ENCODE measurements at regions not wholly inside any gene's neighbourhood (a gene's known extent, or its start where the extent isn't known, plus 50 kb on each side); places are given as distances from the start of the nearest gene placed in this dataset.

- Histone ChIP-seq H3K27ac (ENCODE audit: low read depth in 1 of 2, low read length in 2 of 2) (no peak overlapping the region), H3K4me1 (ENCODE audit: control insufficient read depth in 1 of 2, insufficient read depth in 2 of 2, low read length in 2 of 2) (no peaks in the 10 kb centered on the region), H3K36me3 (ENCODE audit: control insufficient read depth in 1 of 2, insufficient read depth in 2 of 2, low read length in 1 of 2) (no peaks in the 10 kb centered on the region), H3K27me3 (ENCODE audit: control insufficient read depth in 1 of 2, insufficient read depth in 2 of 2, low read length in 1 of 2) (no peaks in the 10 kb centered on the region), H3K9me3 (ENCODE audit: control insufficient read depth, low read length) (no peaks in the 10 kb centered on the region), H3K4me3 (ENCODE audit: low read length in 2 of 2) (no peak overlapping the region)
- intact Hi-C loops (cut with DNase I), result no loop called here
- 65 to 68% methylated on average over 7 of the region's 7 CpGs for whole genome bisulfite sequencing, 2 donors
- no peak for DNase-seq
- no peak for ATAC-seq (ENCODE audit: low FRiP score)
Observed at GRCh38 chr1:38249001-38249400, 202.4 kb upstream of the POU3F1 start.

GRCh38 chr1:38246955-38247952 is 200.7 kb upstream of the POU3F1 start:
- H3K9me3 ChIP-seq (ENCODE audit: control insufficient read depth, low read length), result no peaks in the 10 kb centered on the region

GRCh38 chr1:38244218-38244845 is 197.7 kb upstream of the POU3F1 start:
- intact Hi-C loops (cut with DNase I), result no loop called here
- DNase-seq, result no peak
- Histone ChIP-seq H3K36me3 (ENCODE audit: control insufficient read depth in 1 of 2, insufficient read depth in 2 of 2, low read length in 1 of 2) (no peaks in the 10 kb centered on the region), H3K9me3 (ENCODE audit: control insufficient read depth, low read length) (no peaks in the 10 kb centered on the region), H3K27me3 (ENCODE audit: control insufficient read depth in 1 of 2, insufficient read depth in 2 of 2, low read length in 1 of 2) (no peaks in the 10 kb centered on the region), H3K4me3 (ENCODE audit: low read length in 2 of 2) (no peak overlapping the region), H3K4me1 (ENCODE audit: control insufficient read depth in 1 of 2, insufficient read depth in 2 of 2, low read length in 2 of 2) (no peaks in the 10 kb centered on the region), H3K27ac (ENCODE audit: low read depth in 1 of 2, low read length in 2 of 2) (no peak overlapping the region)
- WGBS, 2 donors, result 45 to 54% methylated on average over 14 of the region's 14 CpGs
- ATAC-seq (ENCODE audit: low FRiP score), result no peak

More at GRCh38 chr1:38246955-38247952, 200.7 kb upstream of the POU3F1 start:
- no peak overlapping the region for H3K4me3 ChIP-seq (ENCODE audit: low read length in 2 of 2)
- H3K27me3 ChIP-seq (ENCODE audit: control insufficient read depth in 1 of 2, insufficient read depth in 2 of 2, low read length in 1 of 2), result no peaks in the 10 kb centered on the region
- no peak overlapping the region for H3K27ac ChIP-seq (ENCODE audit: low read depth in 1 of 2, low read length in 2 of 2)
- H3K36me3 ChIP-seq (ENCODE audit: control insufficient read depth in 1 of 2, insufficient read depth in 2 of 2, low read length in 1 of 2), result no peaks in the 10 kb centered on the region
- 51 to 61% methylated on average over 24 of the region's 24 CpGs for WGBS, 2 donors
- intact Hi-C loops (cut with DNase I), result no loop called here
- ATAC-seq (ENCODE audit: low FRiP score) (no peak), DNase-seq (no peak)
- no peaks in the 10 kb centered on the region for H3K4me1 ChIP-seq (ENCODE audit: control insufficient read depth in 1 of 2, insufficient read depth in 2 of 2, low read length in 2 of 2)

DNA sequence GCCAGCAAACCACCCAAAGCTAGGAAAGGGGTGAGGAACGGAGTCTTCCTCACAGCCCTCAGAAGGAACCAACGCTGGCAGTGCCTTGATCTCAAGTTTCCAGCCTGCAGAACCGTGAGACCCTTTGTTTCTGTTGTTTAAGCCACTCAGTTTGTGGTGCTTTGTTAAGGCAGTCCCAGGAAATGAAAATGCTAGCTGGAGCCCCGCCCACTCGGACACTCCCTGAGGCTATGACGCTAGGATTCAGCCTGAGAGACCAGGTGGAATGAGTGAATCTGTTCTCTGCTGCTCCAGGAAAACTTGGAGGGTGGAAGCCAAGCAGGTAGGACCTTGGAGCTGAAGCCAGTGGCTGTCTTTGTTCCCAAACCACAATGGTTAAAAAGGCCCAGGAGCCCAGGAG is 196.5 kb upstream of the POU3F1 start:
- no peaks in the 10 kb centered on the region for H3K9me3 ChIP-seq (ENCODE audit: control insufficient read depth, low read length)
- intact Hi-C loops (cut with DNase I), result no loop called here
- no peaks in the 10 kb centered on the region for H3K4me1 ChIP-seq (ENCODE audit: control insufficient read depth in 1 of 2, insufficient read depth in 2 of 2, low read length in 2 of 2)
- no peak overlapping the region for H3K27ac ChIP-seq (ENCODE audit: low read depth in 1 of 2, low read length in 2 of 2)
- no peak overlapping the region for H3K4me3 ChIP-seq (ENCODE audit: low read length in 2 of 2)
- 63 to 66% methylated on average over 6 of the region's 6 CpGs for WGBS, 2 donors
- H3K36me3 ChIP-seq (ENCODE audit: control insufficient read depth in 1 of 2, insufficient read depth in 2 of 2, low read length in 1 of 2), result no peaks in the 10 kb centered on the region
- no peaks in the 10 kb centered on the region for H3K27me3 ChIP-seq (ENCODE audit: control insufficient read depth in 1 of 2, insufficient read depth in 2 of 2, low read length in 1 of 2)
- DNase-seq (no peak), ATAC-seq (ENCODE audit: low FRiP score) (no peak)

DNA sequence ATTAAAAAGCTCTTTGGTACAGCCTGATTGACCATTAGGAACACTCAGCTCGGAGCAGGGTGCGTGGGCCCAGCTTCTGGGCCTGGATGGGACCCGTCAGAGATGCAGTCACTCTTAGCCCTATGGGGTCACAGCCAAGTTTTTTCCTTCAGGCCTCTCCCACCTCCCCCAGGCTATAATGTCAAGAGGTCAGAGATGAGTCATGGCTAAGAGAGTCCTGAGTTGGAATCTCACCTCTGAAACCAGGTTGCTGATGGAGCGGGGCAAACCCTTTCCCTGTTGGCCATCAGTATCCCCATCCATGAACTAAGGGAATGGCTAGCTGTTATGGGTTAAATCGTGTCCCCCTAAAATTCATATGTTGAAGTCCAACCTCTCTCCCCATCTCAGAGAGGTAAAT is 195.9 kb upstream of the POU3F1 start:
- Histone ChIP-seq H3K4me3 (ENCODE audit: low read length in 2 of 2) (no peak overlapping the region), H3K27me3 (ENCODE audit: control insufficient read depth in 1 of 2, insufficient read depth in 2 of 2, low read length in 1 of 2) (no peaks in the 10 kb centered on the region), H3K36me3 (ENCODE audit: control insufficient read depth in 1 of 2, insufficient read depth in 2 of 2, low read length in 1 of 2) (no peaks in the 10 kb centered on the region), H3K9me3 (ENCODE audit: control insufficient read depth, low read length) (no peaks in the 10 kb centered on the region), H3K4me1 (ENCODE audit: control insufficient read depth in 1 of 2, insufficient read depth in 2 of 2, low read length in 2 of 2) (no peaks in the 10 kb centered on the region), H3K27ac (ENCODE audit: low read depth in 1 of 2, low read length in 2 of 2) (no peak overlapping the region)
- 81 to 84% methylated on average over 5 of the region's 5 CpGs for WGBS, 2 donors
- ATAC-seq (ENCODE audit: low FRiP score), result no peak
- intact Hi-C loops (cut with DNase I), result no loop called here
- no peak for DNase-seq

- Histone ChIP-seq H3K27me3 (ENCODE audit: control insufficient read depth in 1 of 2, insufficient read depth in 2 of 2, low read length in 1 of 2) (no peaks in the 10 kb centered on the region), H3K9me3 (ENCODE audit: control insufficient read depth, low read length) (no peaks in the 10 kb centered on the region), H3K36me3 (ENCODE audit: control insufficient read depth in 1 of 2, insufficient read depth in 2 of 2, low read length in 1 of 2) (no peaks in the 10 kb centered on the region), H3K27ac (ENCODE audit: low read depth in 1 of 2, low read length in 2 of 2) (no peak overlapping the region), H3K4me3 (ENCODE audit: low read length in 2 of 2) (no peak overlapping the region), H3K4me1 (ENCODE audit: control insufficient read depth in 1 of 2, insufficient read depth in 2 of 2, low read length in 2 of 2) (no peaks in the 10 kb centered on the region)
- DNase-seq (no peak), ATAC-seq (ENCODE audit: low FRiP score) (no peak)
- WGBS, 2 donors, result 84 to 87% methylated on average over 6 of the region's 6 CpGs
- intact Hi-C loops (cut with DNase I), result no loop called here
Observed at GRCh38 chr1:38241594-38242334, 195.2 kb upstream of the POU3F1 start.

DNA sequence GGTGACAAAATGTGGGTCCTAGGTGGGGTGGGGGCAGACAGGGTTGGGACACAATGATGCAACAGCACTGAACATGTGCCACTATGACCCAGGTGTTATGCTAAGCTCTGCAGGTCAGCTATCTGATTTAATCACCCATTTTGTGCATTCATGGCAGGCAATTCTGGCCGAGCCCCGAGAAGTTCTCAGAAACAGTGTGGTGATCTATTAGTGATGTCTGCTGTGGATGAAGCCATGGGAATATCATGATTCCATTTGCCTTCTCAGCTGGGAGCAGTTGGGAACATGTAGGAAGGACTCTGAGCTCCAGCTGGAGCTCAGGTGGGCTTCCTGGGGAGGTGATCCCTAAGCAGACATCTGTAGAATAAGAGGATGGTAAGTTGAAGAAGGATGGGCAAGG is 194.0 kb upstream of the POU3F1 start:
- H3K4me1 ChIP-seq (ENCODE audit: control insufficient read depth in 1 of 2, insufficient read depth in 2 of 2, low read length in 2 of 2), result no peaks in the 10 kb centered on the region
- 91 to 94% methylated on average over 2 of the region's 2 CpGs for WGBS, 2 donors
- DNase-seq, result no peak
- H3K4me3 ChIP-seq (ENCODE audit: low read length in 2 of 2), result no peak overlapping the region
- H3K9me3 ChIP-seq (ENCODE audit: control insufficient read depth, low read length), result no peaks in the 10 kb centered on the region
- no peak overlapping the region for H3K27ac ChIP-seq (ENCODE audit: low read depth in 1 of 2, low read length in 2 of 2)
- ATAC-seq (ENCODE audit: low FRiP score), result no peak
- intact Hi-C loops (cut with DNase I), result no loop called here
- H3K36me3 ChIP-seq (ENCODE audit: control insufficient read depth in 1 of 2, insufficient read depth in 2 of 2, low read length in 1 of 2), result no peaks in the 10 kb centered on the region
- H3K27me3 ChIP-seq (ENCODE audit: control insufficient read depth in 1 of 2, insufficient read depth in 2 of 2, low read length in 1 of 2), result no peaks in the 10 kb centered on the region

- Histone ChIP-seq H3K4me3 (ENCODE audit: low read length in 2 of 2) (no peak overlapping the region), H3K27me3 (ENCODE audit: control insufficient read depth in 1 of 2, insufficient read depth in 2 of 2, low read length in 1 of 2) (no peaks in the 10 kb centered on the region), H3K9me3 (ENCODE audit: control insufficient read depth, low read length) (no peaks in the 10 kb centered on the region), H3K36me3 (ENCODE audit: control insufficient read depth in 1 of 2, insufficient read depth in 2 of 2, low read length in 1 of 2) (no peaks in the 10 kb centered on the region), H3K4me1 (ENCODE audit: control insufficient read depth in 1 of 2, insufficient read depth in 2 of 2, low read length in 2 of 2) (no peaks in the 10 kb centered on the region), H3K27ac (ENCODE audit: low read depth in 1 of 2, low read length in 2 of 2) (no peak overlapping the region)
- DNase-seq (peak in 1 of 2 donors; percentile 56), ATAC-seq (ENCODE audit: low FRiP score) (no peak)
- intact Hi-C loops (cut with DNase I), result no loop called here
- WGBS, 2 donors, result 73% methylated on average over 8 of the region's 8 CpGs
Observed at GRCh38 chr1:38239258-38239835, 192.8 kb upstream of the POU3F1 start.

All from aorta (tissue), 5 donors.